HG03378 (cell line): ENCODE measurements at regions not wholly inside any gene's neighbourhood (a gene's known extent, or its start where the extent isn't known, plus 50 kb on each side); places are given as distances from the start of the nearest gene placed in this dataset.
"Not testable (repeated sequence)": the region's sequence is repeated elsewhere in the genome, so short reads cannot be mapped to it uniquely, and the experiment has no call there.

Experiments
- ATAC-seq: cut with Tn5 transposase; IDR thresholded peaks from one replicate; pipeline ENCODE4 v1.9.1; 2021; ENCODE audit warnings: mild to moderate bottlenecking, moderate library complexity; ENCODE audit not compliant: unreplicated experiment

DNA sequence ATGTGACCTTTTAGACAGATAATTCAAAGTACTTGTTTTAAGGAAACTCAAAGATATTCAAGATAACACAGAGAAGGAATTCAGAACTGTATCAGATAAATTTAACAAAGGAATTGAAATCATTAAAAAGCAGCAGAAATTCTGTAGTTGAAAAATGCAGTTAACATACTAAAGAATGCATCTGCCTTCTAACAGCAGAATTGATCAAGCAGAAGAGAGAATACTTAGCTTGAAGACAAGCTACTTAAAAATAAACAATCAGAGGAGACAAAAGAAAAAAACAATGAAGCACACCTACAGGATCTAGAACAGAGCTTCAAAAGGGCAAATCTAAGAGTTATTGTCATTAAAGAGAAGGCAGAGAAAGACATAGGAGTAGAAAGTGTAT, 123.0 kb upstream of the TET2 start:
- ATAC-seq = no peak

DNA sequence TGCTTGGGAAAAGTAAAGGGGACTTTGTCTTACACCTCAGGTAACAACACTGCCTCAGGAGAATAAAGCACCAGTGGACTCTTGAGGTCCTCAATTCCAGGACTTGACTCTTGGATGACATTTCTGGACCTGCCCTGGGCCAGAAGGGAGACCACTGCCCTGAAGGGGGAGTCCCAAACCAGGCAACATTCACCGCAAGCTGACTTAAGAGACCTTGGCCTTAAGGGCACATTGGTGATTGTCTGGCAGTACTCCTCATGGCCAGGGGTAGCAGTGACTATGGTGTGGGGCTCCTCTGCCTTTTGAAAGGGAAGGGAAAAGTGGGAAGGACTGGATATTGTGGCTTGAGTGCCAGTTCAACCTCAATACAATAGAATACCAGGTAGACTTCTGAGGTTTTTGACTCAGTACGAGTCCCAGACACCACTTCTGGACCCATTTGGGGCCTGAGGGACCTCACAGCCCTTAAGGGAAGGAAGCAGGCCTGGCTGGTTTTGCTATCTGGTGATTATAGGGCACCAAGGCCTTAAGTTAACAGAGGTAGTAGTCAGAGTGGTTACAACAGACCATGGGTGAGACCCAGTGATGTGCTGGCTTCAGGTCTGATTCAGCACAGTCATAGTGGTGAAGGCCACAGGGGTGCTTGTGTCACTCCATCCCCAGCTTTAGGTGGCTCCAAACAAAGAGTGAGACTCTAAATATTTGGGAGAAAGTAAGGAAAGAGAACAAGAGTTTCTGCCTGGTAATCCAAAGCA, 121.2 kb upstream of the TET2 start:
- ATAC-seq = no peak

DNA sequence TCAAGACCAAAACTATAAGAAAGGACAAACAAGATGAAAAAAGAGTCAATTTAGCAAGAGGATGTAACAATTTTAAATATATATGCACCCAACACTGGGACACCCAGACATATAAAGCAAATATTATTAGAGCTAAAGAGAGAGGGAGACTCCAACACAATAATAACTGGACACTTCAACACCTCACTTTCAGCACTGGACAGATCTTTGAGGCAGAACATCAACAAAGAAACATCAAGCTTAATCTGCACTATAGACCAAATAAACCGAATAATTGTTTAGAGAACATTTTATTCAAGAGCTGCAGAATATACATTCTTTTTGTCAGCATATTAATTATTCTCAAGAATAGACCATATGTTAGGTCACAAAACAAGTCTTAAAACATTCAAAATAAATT, 109.7 kb upstream of the TET2 start:
- ATAC-seq = no peak

DNA sequence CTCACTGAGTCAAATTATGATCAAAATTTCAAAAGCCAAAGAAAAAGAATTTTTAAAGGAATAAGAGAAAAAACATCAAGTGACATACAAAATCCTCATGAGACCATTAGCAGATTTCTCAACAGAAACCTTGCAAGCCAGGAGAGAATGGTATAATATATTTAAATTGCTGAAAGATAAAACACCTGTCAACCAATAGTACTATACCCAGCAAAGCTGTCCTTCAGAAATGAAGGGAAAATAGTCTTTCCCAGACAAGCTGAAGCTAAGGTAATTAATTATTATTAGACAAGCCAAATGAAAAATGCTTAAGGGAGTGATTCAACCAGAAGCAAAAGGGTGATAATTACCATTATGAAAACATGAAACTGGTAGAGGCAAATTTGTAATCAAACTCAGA, 104.2 kb upstream of the TET2 start:
- ATAC-seq = no peak

DNA sequence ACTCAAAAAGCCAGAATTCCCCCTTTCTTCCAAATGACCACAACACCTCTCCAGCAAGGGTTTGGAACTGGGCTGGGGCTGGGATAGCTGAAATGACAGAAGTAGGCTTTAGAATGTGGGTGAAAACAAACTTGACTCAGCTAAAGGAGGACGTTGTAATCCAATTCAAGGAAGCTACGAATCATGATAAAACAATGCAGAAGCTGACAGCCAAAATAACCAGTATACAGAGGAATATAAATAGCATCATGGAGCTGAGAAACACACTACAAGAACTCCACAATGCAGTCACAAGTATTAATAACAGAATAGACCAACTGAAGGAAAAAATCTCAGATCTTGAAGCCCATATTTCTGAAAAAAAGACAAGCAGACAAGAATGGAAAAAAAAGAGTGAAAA, 95.8 kb upstream of the TET2 start:
- no peak for ATAC-seq

DNA sequence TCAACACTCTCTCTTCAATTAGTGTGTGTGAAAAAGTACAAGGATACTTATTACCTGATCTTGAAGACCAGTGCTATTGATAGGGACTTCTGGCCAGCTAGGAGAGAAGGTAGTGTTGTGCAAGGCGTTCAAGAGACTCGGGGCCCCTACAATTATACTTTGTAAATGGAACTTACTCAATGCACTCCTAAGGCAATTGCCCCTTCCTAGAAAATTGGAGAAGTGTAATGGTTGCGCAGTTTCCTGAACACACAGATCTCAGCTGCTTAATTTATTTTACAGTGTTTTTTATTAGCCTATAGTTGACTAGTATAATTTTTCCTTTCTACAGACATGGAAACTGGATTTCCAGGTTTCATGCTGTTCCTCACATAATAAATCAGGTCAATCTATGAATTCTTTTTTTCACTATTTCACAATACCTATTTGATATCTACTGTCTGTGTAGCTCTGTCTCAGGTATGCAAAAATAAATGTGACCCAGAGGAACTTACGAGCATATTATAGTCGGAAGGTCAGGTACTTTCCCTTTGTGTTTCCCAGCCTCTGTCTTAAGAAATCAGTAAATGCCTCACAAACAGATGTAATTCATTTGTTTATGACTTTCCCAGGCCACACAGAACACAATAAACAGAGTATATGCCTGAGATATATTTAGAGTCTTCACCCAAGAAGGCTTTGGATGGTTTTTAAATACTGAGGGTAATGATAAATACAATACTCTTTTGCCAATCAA, 89.1 kb upstream of the TET2 start:
- peak; percentile 17 for ATAC-seq

DNA sequence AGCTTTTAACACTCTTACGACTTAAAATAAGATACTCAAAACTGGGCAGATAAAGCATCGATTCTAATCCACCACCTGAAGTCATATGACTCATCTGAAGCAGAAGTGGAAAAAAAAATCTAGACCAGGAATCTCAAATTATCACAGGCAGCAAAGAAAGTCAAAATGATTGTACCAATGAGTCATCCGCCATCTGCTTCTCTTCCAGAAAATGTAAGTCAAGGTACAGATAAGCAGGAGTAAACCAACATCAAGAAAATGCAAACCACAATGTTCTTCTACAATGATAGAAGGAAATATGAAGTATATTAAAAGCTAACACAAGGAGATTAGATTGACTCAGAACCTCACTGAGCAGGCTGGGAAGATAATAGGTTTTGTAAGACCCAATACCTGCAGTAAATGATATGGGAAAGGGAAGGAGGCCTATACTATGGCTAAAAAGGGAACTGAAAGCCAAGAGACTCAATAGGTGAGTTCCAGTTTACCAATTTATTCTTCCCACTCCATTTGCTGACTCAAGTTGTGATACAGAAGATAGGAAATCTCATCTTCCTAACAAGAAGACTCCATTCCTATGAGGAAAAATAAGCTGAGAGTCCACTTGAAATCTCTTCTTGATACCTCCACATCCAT, 88.4 kb upstream of the TET2 start:
- no peak for ATAC-seq

DNA sequence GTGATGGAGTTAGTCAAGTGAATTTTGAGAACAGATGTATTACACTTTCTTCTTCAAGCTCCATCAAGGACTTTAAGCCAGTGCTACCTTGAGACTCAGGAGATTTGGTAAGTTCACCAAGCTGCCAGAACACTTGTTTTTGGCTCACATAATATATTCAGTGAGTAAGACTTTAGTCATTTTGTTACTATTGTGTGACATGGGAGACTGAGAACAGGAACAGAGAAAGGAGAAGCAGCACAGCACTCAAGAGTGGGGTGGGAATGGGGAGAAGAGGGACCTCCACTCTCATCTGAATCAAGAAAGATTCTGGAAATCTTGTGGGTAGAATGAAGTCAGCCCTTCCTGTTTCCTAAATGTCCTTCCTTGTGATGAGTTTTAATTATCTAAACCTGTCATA, 87.3 kb upstream of the TET2 start:
- peak; percentile 35 for ATAC-seq

DNA sequence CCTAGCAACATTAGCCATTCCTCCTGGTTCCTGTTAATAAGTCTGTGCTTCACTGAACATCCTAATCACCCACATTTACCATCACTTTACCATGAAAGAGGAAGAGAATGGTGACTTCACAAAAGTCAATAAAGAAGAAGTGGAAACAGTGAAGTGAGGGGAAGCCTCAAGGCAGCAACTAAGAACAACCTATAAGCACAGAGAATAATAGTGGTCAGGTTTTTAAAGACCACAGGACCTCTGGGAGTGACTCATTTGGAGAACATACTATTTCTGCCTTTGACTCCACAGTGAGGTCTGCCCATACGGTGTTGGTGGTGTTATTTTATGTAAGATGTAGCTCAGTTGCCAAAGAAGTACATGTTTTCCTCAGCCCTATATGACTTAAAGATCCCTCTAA, 86.0 kb upstream of the TET2 start:
- peak; percentile 93 for ATAC-seq

DNA sequence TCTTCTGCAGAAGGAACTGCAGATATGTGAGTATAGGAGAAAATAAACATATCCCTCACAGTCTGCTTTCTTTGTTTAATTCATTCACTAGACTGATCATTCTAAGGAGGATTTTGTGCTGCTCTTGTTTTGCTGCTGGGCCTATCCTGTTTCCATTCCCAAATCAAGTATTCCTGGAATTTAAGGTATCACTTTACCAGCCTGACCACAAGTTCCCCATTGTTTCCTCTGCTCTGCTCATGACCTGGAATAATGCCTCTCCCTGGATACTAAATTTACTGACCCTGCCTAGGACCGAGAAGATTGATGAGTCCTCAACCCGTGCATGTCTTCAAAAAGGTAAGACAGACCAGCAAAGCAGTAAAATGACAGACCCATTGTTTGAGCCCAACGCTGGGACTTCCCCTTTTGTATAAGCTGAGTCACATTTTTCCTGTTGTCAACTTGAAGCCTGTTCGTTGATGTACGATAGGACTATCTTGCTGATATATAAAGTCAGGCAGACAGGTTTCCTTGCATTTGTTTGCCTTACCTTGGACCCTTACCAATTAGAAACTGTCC, 85.5 kb upstream of the TET2 start:
- peak; percentile 25 for ATAC-seq

DNA sequence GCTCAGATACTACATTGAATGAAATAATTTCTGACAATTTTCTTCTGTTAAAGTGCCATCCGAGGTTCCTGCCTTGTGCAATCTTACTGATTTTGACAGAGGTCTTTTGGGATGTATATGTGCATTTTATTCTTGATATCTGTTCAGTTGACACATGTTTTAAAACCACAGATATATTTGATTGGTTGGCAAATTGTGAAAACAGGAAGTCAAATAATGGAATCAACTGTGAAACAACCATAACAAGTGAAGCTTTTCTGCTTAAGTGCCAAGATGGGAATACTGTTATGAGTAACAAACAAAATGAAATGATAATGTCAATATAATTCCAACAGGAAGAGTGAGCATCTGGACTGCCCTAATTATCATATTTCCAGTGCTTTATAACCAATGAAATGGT, 84.9 kb upstream of the TET2 start:
- ATAC-seq = no peak

DNA sequence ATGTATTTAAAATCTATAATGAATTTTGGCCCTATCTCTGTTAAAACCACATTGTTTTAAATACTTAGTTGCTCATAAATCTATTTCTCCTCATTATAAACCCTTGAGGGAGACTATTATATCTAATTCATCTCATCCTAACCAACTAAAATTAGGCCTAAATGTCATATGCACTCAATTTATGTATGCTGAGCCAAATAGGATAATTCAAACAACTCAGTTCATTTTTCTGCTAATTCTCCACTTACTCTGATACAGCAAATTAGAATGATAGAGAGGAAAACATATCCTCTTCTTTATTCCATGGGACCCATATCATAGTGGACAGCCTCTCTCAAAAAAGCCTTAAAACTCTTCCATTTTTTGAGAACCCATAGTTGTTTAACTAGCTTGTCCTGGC, 80.3 kb upstream of the TET2 start:
- no peak for ATAC-seq

DNA sequence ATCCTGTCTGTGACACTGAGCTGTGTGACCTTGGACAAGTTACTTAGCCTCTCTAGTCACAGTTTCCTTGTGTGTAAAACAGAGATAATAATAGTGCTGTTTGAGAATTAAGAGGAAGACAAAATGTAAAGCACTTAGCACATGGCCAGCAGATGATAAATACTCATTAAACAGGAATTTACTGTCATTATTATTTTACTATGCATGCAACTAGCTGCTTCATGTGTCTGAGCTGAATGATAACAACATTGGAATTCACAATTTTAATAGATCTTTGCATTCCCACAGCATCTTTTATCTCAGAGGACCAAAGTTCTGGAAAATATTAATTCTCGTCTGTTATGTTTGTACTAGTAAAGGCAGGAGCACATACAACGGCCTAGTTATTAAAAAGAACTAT, 79.2 kb upstream of the TET2 start:
- ATAC-seq = no peak

DNA sequence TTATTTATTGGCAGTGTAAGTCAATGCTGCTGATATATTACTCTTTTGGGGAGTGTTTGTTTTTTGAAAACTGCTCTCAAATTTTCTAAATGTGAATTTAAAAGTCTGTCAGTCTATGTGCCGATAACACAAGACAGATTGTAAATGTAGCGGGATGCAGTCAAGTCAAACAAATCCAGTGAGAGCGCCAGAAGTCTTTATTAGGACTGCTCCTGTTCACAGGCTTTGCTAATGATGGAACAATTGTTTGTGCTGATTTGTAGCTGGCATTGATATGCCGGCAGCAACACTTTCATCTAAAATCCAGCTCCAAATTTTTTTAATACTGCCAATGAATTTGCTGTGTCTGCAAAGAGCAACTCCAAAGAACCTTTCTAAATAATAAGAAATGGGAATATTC, 78.7 kb upstream of the TET2 start:
- no peak for ATAC-seq

DNA sequence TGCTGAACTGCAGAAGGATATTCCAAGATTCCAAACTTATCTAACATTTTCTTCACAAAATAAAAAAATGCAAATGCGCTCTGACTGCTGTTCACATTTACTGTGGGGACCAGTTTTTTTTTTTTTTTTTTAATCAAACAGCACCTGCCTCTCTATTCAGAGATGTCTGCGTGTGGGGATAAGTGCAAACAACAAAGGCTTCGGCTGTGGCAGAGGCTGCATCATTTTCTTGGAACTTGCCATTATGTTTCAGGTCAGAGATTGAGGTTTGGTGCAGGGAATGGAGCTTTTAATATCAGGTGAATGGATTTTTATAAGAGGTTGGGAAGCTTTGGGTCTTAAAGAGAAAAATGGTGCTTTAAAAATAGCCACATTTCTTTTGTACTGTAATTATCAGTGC, 78.2 kb upstream of the TET2 start:
- ATAC-seq = no peak

DNA sequence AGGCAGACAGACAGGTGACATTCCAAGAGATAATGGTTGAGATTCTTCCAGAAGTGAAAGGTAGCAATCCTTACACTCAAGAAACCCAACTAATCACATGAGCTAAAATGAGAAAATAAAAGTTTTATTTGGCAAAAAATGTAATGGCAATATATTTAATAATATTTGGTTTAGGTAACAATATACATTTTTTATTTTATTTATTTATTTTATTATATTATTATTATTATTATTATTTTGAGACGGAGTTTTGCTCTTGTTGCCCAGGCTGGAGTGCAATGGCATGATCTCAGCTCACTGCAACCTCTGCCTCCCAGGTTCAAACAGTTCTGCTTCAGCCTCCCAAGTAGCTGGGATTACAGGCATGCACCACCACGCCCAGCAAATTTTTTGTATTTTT, 74.6 kb upstream of the TET2 start:
- not testable (repeated sequence) for ATAC-seq

DNA sequence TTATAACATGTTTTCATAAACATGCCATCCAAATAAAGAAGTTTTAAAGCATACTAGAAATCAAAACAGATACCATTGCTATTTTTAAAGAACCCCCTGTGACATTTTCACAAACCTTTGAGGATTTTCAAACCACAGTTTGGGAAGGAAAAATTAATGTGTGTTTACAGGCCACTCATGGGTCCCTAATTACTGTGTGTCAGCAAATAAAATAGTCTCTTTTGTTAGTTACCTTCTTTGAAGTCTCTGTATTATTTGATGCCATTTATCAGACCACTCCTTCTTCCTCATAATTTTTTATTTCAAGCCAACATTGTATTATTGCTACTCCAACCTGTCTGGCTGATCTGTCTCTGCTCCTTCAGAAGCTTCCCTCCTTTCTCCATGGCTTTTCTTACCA, 72.6 kb upstream of the TET2 start:
- ATAC-seq = no peak

DNA sequence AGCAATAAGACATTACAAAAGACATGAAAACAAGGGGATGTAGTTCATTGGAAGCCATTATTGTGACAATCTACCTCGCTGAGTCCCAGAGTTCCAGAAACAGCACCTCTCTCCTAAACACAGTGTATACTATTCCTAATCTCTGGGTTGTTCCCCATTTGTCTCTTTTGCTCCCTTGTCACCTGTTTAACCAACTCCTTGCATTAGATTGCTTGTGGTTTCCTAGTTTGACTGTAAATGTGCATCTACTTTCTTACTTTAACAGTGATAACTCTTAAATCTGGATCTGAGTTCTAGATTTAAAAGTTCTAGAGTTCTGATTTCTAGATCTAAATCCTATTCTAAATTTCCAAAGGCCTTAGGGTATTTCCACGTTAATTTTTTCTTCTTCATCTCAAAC, 71.6 kb upstream of the TET2 start:
- ATAC-seq = no peak

DNA sequence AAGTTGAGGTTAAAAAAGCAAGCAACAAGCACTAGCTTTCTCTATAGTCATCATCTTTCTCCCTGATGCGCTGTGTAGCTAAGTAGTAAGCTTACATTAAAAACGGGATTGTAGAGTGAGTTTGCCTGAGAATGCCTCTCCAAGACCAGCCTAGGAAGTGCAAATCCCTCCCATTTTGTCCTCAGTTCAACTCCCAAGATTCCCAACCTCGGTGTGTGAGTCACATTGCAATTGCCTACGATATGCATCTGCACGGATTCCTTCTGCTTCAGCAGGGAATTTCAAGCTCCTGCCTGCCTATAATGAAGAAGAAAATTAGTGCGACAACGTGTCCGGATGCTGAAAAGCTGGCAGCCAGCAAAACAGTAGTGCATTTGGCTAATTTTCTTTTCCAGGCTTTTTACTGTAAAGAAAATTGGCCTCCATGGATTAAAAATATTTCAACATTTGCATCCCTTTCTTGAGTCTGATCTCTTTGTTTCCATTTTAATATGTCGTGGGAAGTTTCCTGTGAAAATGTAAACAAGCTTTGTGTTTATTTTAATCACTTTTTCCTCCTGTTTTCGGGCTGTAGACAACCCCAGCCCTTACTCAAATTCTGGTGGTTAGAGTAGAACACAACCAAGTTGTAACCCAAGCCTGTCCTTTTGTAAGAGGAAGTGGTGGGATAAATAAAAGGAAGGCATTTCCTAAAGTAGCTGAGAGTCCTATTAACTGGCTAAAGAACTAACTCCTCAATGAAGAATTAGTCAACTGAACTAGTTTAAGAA, 58.4 kb upstream of the TET2 start:
- ATAC-seq = no peak

DNA sequence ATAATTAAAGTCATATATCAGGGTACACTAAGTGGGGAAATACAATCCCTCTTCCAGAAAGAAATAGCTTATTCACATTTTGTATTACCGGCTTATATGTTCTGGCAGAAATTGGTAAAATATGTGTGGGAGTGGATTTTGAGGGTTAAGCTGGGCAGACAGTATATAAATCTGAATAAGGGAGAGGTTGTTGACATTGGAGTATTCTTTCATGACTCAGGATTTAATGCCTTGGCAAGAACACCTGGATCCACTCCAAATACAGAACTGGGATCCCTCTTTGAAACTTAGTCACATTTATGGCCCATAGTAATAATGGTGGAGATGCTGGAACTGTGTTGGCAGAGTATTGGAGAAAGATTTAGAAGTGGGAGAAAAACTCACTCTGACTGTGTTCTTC, 54.3 kb upstream of the TET2 start:
- no peak for ATAC-seq

DNA sequence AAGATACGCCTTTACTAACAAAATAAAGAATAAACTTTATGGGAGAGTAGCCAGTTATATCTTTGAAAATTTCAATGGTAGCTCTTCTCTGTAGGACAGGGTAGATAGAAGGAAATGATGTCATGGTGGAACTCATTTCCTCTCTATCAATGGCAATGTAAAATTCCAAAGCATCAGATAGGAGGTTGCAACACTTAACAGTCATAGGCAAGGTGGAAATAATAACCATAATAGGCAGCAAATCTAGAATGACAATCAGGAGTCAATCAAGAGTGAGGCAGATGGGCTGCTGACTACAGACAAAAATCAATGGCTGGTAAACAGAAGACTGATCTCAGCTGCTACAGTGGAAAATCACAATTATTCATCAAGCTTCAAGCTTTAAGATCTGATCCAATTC, 53.9 kb upstream of the TET2 start:
- no peak for ATAC-seq
